ENCODE measurements at regions not wholly inside any gene's neighbourhood (a gene's known extent, or its start where the extent isn't known, plus 50 kb on each side); places are given as distances from the start of the nearest gene placed in this dataset.
"Not testable (repeated sequence)": the region's sequence is repeated elsewhere in the genome, so short reads cannot be mapped to it uniquely, and the experiment has no call there.

DNA sequence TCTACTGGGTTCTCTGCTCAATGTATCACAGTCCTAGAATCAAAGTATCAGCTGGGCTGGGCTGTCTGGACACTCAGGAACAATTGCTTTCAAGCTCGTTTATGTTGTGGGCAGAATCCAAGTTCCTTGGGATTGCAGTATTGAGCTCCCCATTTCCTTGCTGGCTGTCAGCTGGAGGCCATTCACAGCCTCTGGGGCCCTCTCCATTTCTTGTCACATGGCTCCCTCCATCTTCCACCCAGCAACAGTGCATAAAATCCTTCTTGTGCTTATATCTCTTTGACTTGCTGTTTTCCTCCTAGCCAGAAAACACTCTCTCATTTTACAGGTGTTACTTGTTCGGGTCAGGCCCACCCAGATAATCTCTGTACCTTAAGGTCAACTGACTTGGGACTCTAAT is 363.5 kb downstream of the IGSF11 start:
- no peak for TF ChIP-seq POLR2A (IDR thresholded peaks at IDR 0.05; ENCODE audit: low read length)
- TF ChIP-seq GATA1 (IDR thresholded peaks at IDR 0.05; ENCODE audit: low read depth, low read length) = no peak
- no peak for DNase-seq

DNA sequence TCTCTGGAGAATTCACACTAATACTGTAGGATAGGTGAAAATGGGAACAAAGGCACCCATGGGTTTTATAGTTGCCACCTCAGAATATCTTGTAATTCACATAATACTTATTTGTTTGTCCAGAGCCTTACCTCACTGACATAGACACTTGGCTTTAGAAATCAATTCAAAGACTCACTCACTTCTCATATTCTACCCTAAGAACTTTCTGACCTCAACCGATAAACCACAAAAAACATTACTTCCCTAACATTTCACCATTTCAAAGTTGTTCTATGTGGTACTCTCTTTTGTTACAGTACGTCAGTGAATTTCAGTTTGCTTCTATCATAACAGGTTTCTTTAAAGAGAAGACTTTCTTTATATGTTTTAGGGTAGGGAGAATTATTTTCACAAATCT is 359.3 kb downstream of the IGSF11 start:
- TF ChIP-seq GATA1 (IDR thresholded peaks at IDR 0.05; ENCODE audit: low read depth, low read length) (no peak), POLR2A (IDR thresholded peaks at IDR 0.05; ENCODE audit: low read length) (no peak)
- no peak for DNase-seq

DNA sequence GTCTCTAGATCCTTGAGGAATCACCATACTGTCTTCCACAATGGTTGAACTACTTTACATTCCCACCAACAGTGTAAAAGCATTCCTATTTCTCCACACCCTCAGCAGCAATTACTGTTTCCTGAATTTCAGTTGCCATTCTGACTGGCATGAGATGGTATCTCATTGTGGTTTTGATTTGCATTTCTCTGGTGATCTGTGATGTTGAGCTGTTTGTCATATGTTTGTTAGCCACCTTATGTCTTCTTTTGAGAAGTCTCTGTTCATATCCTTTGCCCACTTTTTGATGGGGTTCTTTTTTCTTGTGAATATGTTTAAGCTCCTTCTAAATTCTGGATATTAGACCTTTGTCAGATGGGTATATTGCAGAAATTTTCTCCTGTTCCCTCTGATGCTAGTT is 356.0 kb downstream of the IGSF11 start:
- DNase-seq = not testable (repeated sequence)

DNA sequence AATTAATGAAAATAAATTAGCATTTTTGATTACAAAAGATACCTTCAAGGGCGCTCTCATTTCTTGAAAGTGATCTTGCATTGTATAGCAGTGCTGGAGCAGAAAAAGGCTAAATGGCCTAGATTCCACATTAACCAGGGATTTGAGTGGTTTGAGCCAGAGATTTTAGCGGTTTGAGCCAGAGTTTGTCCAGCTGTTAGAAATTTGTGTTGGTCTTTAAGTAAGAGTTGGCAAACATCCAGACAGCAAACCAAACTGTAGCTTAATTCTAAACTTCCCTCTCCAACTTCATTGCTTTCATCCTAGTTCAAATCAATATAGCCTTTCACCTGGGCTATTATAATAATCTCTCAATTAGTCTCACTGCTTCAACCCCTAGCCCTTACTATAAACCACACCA is 351.7 kb downstream of the IGSF11 start:
- TF ChIP-seq POLR2A (IDR thresholded peaks at IDR 0.05; ENCODE audit: low read length) (no peak), GATA1 (IDR thresholded peaks at IDR 0.05; ENCODE audit: low read depth, low read length) (no peak)
- no peak for DNase-seq

DNA sequence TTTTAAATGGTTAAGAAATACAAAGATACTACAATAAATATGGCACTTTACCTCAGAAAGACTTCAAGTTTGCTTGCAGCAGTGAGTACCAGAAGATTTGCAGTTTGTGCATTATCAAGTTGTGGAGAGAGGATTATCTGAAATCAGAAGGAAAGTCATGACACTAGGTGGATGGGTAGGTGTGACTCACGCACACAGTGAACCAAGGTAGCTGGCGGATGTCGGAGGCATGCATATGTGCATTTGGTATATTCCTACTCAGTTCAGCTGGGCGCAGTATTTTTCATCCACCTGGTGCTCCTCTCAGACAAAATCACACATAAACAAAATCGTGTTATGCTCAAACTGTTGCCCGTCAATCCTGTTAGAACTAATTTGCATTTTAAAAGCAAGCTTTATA is 351.0 kb downstream of the IGSF11 start:
- TF ChIP-seq GATA1 (IDR thresholded peaks at IDR 0.05; ENCODE audit: low read depth, low read length) (no peak), POLR2A (IDR thresholded peaks at IDR 0.05; ENCODE audit: low read length) (no peak)

DNA sequence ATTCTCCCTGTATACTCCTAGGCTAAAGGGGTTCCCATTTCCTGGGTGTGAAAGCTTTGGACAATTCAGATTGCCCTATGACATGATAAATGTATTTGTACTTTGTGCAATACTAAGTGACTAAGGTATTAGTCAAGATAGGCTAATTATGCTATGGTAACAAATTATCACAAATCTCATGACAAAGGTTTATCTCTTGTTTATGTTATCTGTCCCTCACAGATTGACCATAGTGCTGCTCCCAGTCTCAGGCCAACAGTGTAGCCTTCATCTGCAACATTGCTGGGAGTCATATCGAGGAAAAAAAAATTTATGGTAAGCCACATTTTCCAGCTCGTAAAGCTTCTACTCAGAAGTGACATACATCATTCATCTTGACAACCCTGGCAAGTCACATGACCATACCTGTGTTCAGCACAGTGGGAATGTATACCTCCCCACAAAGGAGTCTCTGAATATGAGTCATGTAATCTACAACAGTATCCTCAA is 346.2 kb downstream of the IGSF11 start:
- TF ChIP-seq GATA1 (IDR thresholded peaks at IDR 0.05; ENCODE audit: low read depth, low read length) = no peak
- DNase-seq = no peak

More for the DNA sequence above, 351.0 kb downstream of the IGSF11 start:
- DNase-seq = no peak

DNA sequence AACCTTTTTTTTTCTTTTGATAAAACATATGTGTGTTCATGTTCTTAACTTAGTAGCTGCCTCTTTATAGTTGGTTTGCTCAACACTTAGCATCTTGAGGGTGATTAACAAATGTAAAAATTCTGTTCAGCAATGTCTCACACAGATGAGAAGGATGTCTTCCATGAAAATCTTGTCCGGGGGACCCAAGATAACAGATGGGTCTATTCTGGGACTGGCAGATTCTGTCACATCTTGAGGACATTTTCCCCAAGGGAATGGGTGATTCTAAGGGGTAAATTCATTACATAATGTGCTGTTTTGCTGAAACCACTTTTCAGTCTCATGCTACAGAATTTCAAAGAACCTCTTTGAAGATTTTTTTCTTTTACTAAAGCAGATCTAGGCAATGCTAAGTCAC is 342.2 kb downstream of the IGSF11 start:
- no peak for DNase-seq
- TF ChIP-seq POLR2A (IDR thresholded peaks at IDR 0.05; ENCODE audit: low read length) (no peak), GATA1 (IDR thresholded peaks at IDR 0.05; ENCODE audit: low read depth, low read length) (no peak)

DNA sequence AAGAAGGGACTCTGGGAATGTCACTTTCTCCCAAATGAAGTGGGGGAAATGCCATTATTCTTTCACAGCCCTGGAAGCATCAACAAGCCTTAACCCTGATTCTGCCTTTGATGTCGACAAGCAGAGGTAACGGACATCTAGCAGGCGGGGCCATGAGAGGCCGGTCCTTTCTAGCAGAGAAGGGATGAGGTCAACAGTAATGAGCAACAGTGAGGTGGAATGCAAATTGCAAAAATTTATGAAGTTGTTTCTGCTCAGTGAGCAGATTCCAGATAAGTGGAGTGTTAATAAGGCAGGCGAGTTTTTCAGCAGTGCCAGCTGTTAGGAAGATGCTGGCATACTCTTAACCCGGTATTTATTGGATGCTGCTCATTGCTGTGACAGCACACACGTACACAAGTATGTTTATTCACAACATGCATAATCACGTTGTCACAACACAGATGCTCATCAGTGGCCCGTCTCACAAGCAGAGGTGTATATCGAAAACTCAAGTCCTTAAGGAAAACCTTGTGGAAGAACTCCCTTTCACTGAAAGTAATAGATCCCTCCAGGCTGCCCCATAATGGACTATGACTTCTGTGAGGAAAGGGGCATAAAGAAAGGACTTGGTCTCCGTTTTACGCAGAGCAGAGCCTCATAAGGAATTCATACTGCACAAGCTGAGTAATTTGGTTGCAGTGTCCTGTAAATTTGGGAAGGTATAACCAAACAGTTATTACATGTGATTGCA is 329.0 kb downstream of the IGSF11 start:
- no peak for TF ChIP-seq POLR2A (IDR thresholded peaks at IDR 0.05; ENCODE audit: low read length)
- TF ChIP-seq GATA1 (IDR thresholded peaks at IDR 0.05; ENCODE audit: low read depth, low read length) = no peak
- no peak for DNase-seq

DNA sequence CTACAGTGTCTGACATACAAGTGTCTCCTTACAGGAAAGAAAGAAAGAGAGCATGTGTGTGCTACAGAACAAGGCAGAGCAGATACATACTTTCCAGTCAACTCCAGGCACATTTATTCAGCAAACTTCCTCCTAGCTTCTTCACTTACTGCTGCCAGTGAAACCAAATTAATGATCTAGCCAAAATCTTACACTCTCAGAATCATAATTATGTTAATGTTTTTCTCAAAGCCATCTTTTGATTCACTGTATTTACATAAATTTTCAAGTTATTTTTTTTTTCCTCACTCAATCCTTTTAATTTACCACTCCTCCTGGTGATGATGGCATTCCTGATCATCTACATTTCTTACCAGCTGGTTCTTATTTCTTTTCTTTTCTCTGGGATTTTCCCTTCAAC is 326.7 kb downstream of the IGSF11 start:
- TF ChIP-seq POLR2A (IDR thresholded peaks at IDR 0.05; ENCODE audit: low read length) (no peak), GATA1 (IDR thresholded peaks at IDR 0.05; ENCODE audit: low read depth, low read length) (no peak)
- no peak for DNase-seq

DNA sequence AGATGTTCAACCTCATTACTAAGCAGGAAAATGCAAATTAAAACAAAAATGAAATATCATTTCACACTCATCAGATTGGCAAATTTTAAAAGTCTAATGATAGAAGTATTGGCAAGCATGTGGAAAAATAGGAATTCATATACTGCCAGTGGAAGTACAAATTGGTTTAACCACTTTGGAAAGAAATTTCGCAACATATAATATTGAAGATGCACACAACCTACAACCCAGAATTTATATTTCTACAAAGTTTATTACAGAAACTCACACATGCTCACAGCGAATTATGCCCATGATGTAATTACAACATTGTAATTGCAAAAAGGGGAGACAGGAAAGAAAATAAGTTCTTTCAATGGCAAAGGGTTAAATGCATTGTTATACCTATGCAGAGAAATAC is 324.1 kb downstream of the IGSF11 start:
- no peak for DNase-seq
- TF ChIP-seq POLR2A (IDR thresholded peaks at IDR 0.05; ENCODE audit: low read length) (no peak), GATA1 (IDR thresholded peaks at IDR 0.05; ENCODE audit: low read depth, low read length) (no peak)

DNA sequence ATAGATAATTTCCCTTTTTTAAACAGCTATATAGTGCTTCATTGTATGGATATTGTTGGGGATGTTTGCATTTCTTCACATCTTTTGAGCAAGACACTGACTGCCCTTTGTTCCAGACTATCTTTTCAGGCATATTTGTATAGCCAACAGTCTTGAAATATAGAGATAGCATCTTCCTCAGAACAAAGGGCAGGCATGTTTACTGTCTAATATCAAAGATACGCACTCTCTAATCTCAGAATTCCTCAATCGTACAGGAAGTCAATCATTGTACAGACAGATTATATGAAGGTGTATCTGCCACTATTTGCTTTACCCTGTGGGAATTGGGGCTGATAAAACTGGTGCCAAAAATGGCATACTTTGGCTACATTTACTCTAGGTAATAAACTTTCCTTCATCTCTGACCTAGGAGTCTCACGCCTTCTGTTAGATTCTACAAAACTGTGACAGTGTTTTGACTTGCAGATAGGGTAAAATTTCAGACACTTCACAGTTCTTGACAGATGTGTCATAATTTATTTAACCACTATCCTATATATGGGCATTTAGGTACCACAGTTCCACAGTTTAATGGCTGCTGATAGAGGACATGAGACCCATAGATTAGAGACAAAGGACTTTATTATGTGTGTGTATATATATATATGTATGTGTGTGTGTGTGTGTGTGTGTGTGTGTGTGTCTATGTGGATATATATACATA is 321.0 kb downstream of the IGSF11 start:
- DNase-seq = no peak
- TF ChIP-seq POLR2A (IDR thresholded peaks at IDR 0.05; ENCODE audit: low read length) (no peak), GATA1 (IDR thresholded peaks at IDR 0.05; ENCODE audit: low read depth, low read length) (no peak)

DNA sequence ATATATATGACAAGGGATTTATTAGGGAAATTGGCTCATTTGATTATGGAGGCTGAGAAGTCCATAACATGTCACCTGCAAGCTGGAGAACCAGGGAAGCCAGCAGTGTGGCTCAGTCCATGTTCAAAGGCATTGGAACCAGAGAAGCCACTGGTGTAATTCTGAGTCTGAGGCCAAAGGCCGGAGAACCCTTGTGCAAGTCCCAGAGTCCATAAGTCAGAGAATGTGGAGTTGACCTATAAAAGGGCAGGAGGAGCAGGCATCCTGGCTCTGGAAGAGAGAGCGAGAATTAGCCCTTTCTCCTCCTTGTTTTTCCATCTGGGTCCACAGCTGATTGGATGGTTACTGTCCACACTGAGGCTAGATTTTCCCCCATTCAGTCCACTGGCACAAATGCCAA is 319.8 kb downstream of the IGSF11 start:
- no peak for TF ChIP-seq GATA1 (IDR thresholded peaks at IDR 0.05; ENCODE audit: low read depth, low read length)
- TF ChIP-seq POLR2A (IDR thresholded peaks at IDR 0.05; ENCODE audit: low read length) = no peak
- DNase-seq = no peak

DNA sequence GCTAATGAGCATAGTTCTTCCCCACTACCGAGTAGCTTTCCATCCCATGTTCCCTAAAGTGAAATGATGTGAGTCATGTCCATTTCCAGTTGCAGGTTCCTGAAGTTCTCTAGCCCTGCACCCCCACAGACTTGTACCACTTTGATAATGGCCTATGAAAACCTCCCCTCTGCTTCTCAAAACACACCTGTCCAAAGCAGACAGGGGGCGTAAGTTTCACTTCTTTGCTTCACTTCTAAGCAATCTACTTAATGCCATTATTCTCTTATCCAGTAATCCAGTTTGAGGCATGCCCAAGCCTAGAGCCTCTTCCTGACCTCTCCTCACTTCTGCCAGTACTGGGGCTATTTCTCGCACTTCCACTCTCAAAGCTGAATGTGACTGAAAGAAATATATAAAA is 305.1 kb downstream of the IGSF11 start:
- no peak for DNase-seq
- TF ChIP-seq POLR2A (IDR thresholded peaks at IDR 0.05; ENCODE audit: low read length) = no peak
- no peak for TF ChIP-seq GATA1 (IDR thresholded peaks at IDR 0.05; ENCODE audit: low read depth, low read length)

DNA sequence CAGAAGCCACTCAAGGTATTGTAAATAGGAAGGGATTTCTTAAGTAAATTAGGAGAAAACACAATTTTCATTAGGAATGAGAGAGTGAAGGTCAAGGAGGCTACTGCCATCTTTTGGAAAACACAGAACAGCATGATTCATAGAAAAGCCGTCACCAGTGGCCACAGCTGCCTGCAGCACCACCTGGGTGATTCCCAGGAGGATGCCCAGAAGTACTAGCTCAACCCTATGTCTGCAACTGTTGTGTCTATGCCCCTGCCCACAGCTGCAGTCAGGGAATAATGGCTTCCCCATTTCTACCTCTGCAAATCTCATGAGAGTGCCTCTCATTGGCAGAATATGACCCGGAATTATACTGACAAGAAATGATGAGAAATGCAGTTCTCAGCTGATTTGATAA is 300.0 kb downstream of the IGSF11 start:
- no peak for TF ChIP-seq GATA1 (IDR thresholded peaks at IDR 0.05; ENCODE audit: low read depth, low read length)
- no peak for DNase-seq

DNA sequence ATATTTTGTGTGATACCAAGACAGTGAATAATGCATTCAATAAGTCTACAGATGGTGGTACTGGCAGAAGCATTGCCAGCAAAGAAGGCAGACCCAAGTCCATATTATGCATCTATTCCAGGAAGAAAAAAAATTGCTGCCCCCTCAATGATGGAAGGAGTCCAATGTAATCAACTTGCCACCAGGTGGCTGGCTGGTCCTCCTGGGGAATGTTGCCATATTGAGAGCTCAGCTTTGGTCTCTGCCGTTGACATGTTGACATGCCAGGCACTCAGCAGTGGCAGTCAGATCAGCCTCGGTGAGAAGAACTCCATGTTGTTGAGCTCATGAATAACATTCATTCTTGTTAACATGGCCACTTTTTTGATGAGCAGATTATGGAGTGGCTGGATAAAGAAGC is 298.5 kb downstream of the IGSF11 start:
- DNase-seq = no peak
- TF ChIP-seq GATA1 (IDR thresholded peaks at IDR 0.05; ENCODE audit: low read depth, low read length) (no peak), POLR2A (IDR thresholded peaks at IDR 0.05; ENCODE audit: low read length) (no peak)
